SK-N-SH treated with all-trans-retinoic acid at 6 μM for 48 hours (cell line): ENCODE measurements at regions not wholly inside any gene's neighbourhood (a gene's known extent, or its start where the extent isn't known, plus 50 kb on each side); places are given as distances from the start of the nearest gene placed in this dataset.

Experiments used
- ATAC-seq: fragments of 200-7000 bp; cut with Tn5 transposase; 3 replicates; pipeline ENCODE4 v1.9.1; 2020; ENCODE audit warnings: mild to moderate bottlenecking, moderate library complexity
- BACH2 ChIP-seq: fragments of 250-450 bp; sonication (Bioruptor Pico); IDR thresholded peaks from 2 replicates; pipeline ENCODE4 v1.9.0; 2021; ENCODE audit warnings: mild to moderate bottlenecking, borderline replicate concordance
- CSDC2 ChIP-seq: fragments of 250-450 bp; sonication (Bioruptor Pico); IDR thresholded peaks from 2 replicates; pipeline ENCODE4 v1.5.0; 2020; ENCODE audit warnings: mild to moderate bottlenecking, moderate library complexity
- ESRRG ChIP-seq: fragments of 250-450 bp; sonication (Bioruptor Pico); IDR thresholded peaks from 2 replicates; pipeline ENCODE4 v1.6.1; 2021; ENCODE audit warnings: mild to moderate bottlenecking
- GLIS3 ChIP-seq: fragments of 250-450 bp; sonication (Bioruptor Pico); IDR thresholded peaks from 2 replicates; pipeline ENCODE4 v1.5.0; 2020; ENCODE audit warnings: mild to moderate bottlenecking, moderate library complexity
- PPARA ChIP-seq: fragments of 250-450 bp; sonication (Bioruptor Pico); IDR thresholded peaks from 2 replicates; pipeline ENCODE4 v1.5.0; 2020; ENCODE audit warnings: mild to moderate bottlenecking, borderline replicate concordance
- SNAI2 ChIP-seq: fragments of 250-450 bp; sonication (Bioruptor Pico); IDR thresholded peaks from 2 replicates; pipeline ENCODE4 v1.5.0; 2020; ENCODE audit warnings: mild to moderate bottlenecking, moderate library complexity
- TCF4 ChIP-seq: fragments of 250-450 bp; sonication (Bioruptor Pico); IDR thresholded peaks from 2 replicates; pipeline ENCODE4 v1.8.0; 2021; ENCODE audit warnings: mild to moderate bottlenecking, moderate library complexity, borderline replicate concordance
- TOX ChIP-seq: fragments of 250-450 bp; sonication (Bioruptor Pico); IDR thresholded peaks from 2 replicates; pipeline ENCODE4 v1.8.0; 2021; ENCODE audit warnings: mild to moderate bottlenecking, moderate library complexity, borderline replicate concordance
- ZFP3 ChIP-seq: fragments of 250-450 bp; sonication (Bioruptor Pico); IDR thresholded peaks from 2 replicates; pipeline ENCODE4 v1.5.0; 2020; ENCODE audit warnings: mild to moderate bottlenecking, moderate library complexity
- ZFP30 ChIP-seq: fragments of 450-650 bp; formaldehyde crosslinking; IDR thresholded peaks from 2 replicates; pipeline ENCODE4 v1.5.0; 2022; ENCODE audit warnings: mild to moderate bottlenecking, moderate library complexity
- ZNF565 ChIP-seq: fragments of 450-650 bp; formaldehyde crosslinking; conservative IDR thresholded peaks from 2 replicates; pipeline ENCODE4 v1.5.0; 2020; ENCODE audit warnings: low read depth, mild to moderate bottlenecking, moderate library complexity
- ZNF70 ChIP-seq: fragments of 450-650 bp; formaldehyde crosslinking; IDR thresholded peaks from 2 replicates; pipeline ENCODE4 v1.5.0; 2020; ENCODE audit warnings: mild to moderate bottlenecking, moderate library complexity
- ZNF8 ChIP-seq: fragments of 450-650 bp; formaldehyde crosslinking; IDR thresholded peaks from 2 replicates; pipeline ENCODE4 v1.5.0; 2020; ENCODE audit warnings: mild to moderate bottlenecking, moderate library complexity
- TF ChIP-seq, protein P1 (sequence below): fragments of 250-450 bp; sonication (Bioruptor Pico); IDR thresholded peaks from 2 replicates; pipeline ENCODE4 v1.5.0; 2020; ENCODE audit warnings: mild to moderate bottlenecking, moderate library complexity
- TF ChIP-seq, protein P2 (sequence below): fragments of 250-450 bp; sonication (Bioruptor Pico); IDR thresholded peaks from 2 replicates; pipeline ENCODE4 v1.5.1; 2020; ENCODE audit warnings: low read depth, mild to moderate bottlenecking, moderate library complexity
- TF ChIP-seq, protein P3 (sequence below): fragments of 250-450 bp; sonication (Bioruptor Pico); IDR thresholded peaks from 2 replicates; pipeline ENCODE4 v1.8.0; 2021; ENCODE audit warnings: low read depth, mild to moderate bottlenecking, moderate library complexity, borderline replicate concordance
- TF ChIP-seq, protein P4 (sequence below): fragments of 250-450 bp; sonication (Bioruptor Pico); IDR thresholded peaks from 2 replicates; pipeline ENCODE4 v1.8.0; 2020; ENCODE audit warnings: mild to moderate bottlenecking, moderate library complexity, borderline replicate concordance

DNA sequence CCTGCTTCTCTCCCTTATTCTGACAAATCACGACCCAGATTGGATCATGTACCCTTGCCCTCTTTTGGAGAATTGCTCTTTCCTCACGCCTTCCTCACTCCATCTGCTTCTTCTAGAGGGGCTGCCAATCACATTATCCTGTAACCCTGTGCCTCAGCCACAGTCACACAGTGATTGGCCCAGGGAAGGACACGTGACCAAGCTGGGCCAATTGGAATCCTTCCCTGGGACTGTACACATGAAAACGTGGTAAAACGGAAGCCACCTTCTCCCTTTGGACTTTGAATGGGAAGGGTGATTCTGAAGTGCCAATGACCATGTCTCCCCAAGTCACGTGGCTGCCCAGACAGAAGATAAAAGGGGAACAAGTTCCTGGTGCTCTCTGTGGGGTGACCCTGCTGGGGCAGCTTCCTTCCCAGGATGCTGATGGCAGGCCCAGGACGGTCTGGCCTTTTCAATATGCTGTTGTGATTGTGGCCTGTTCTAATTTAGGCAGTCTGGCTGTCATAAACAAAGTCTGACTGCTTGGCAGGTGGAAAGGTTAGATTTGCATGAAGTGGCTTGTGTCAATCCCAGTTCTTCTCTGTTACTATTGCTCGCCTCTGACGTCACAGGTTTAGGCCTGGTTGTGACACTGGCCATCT, 92.9 kb downstream of the UBIAD1 start:
- ATAC-seq = no peak
- TF ChIP-seq ZNF8 (CRISPR knock-in tag) = no peak
- no peak for TF ChIP-seq SNAI2
- TF ChIP-seq, protein P1, sequence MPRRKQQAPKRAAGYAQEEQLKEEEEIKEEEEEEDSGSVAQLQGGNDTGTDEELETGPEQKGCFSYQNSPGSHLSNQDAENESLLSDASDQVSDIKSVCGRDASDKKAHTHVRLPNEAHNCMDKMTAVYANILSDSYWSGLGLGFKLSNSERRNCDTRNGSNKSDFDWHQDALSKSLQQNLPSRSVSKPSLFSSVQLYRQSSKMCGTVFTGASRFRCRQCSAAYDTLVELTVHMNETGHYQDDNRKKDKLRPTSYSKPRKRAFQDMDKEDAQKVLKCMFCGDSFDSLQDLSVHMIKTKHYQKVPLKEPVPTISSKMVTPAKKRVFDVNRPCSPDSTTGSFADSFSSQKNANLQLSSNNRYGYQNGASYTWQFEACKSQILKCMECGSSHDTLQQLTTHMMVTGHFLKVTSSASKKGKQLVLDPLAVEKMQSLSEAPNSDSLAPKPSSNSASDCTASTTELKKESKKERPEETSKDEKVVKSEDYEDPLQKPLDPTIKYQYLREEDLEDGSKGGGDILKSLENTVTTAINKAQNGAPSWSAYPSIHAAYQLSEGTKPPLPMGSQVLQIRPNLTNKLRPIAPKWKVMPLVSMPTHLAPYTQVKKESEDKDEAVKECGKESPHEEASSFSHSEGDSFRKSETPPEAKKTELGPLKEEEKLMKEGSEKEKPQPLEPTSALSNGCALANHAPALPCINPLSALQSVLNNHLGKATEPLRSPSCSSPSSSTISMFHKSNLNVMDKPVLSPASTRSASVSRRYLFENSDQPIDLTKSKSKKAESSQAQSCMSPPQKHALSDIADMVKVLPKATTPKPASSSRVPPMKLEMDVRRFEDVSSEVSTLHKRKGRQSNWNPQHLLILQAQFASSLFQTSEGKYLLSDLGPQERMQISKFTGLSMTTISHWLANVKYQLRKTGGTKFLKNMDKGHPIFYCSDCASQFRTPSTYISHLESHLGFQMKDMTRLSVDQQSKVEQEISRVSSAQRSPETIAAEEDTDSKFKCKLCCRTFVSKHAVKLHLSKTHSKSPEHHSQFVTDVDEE (CRISPR knock-in tag) = no peak
- TF ChIP-seq ZFP3 = no peak
- TF ChIP-seq, protein P2, sequence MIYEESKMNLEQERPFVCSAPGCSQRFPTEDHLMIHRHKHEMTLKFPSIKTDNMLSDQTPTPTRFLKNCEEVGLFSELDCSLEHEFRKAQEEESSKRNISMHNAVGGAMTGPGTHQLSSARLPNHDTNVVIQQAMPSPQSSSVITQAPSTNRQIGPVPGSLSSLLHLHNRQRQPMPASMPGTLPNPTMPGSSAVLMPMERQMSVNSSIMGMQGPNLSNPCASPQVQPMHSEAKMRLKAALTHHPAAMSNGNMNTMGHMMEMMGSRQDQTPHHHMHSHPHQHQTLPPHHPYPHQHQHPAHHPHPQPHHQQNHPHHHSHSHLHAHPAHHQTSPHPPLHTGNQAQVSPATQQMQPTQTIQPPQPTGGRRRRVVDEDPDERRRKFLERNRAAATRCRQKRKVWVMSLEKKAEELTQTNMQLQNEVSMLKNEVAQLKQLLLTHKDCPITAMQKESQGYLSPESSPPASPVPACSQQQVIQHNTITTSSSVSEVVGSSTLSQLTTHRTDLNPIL = no peak

DNA sequence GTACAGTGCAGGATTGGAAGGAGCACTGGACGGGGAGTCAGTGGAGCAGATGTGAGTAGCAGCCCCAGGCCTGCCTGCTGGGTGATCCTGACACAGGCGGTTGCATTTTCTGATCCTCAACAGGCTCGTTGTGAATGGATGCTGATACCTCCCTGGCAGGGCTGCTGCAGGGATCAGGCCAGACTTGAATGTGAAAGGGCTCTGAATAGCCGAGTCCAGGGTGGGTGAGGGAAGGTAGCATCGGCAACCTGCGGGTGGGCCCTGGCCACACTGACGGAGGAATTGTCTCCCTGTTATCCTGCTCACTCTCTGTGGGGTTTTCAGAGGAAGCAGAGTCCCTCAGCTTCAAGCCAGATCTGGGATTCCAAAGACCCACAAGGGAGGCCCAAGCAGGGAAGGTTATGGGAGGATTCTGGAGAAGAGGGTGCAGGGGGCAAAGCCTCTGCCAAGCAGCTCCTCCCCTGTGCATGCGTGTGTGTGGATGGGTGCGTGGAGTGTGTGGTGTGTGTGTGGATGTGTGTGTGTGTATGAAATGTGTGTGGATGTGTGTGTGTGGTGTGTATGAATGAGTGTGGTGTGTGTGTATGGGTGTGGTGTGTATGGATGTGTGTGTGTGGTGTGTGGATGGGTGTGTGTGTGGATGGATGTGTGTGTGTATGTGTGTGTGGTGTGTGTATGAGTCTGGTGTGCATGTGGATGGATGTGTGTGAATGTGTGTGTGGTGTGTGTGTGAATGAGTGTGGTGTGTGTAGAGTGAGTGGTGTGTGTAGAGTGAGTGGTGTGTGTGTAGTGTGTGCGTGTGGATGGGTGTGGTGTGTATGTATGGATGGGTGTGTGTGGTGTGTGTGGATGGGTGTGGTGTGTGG, 100.3 kb downstream of the UBIAD1 start:
- TF ChIP-seq ZNF70 (CRISPR knock-in tag) = no peak
- no peak for TF ChIP-seq ZFP3
- TF ChIP-seq ZNF565 (CRISPR knock-in tag) = no peak
- TF ChIP-seq, protein P2 = no peak
- TF ChIP-seq, protein P3, sequence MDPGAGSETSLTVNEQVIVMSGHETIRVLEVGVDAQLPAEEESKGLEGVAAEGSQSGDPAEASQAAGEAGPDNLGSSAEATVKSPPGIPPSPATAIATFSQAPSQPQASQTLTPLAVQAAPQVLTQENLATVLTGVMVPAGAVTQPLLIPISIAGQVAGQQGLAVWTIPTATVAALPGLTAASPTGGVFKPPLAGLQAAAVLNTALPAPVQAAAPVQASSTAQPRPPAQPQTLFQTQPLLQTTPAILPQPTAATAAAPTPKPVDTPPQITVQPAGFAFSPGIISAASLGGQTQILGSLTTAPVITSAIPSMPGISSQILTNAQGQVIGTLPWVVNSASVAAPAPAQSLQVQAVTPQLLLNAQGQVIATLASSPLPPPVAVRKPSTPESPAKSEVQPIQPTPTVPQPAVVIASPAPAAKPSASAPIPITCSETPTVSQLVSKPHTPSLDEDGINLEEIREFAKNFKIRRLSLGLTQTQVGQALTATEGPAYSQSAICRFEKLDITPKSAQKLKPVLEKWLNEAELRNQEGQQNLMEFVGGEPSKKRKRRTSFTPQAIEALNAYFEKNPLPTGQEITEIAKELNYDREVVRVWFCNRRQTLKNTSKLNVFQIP = no peak
- TF ChIP-seq ZNF8 (CRISPR knock-in tag) = no peak
- TF ChIP-seq, protein P4, sequence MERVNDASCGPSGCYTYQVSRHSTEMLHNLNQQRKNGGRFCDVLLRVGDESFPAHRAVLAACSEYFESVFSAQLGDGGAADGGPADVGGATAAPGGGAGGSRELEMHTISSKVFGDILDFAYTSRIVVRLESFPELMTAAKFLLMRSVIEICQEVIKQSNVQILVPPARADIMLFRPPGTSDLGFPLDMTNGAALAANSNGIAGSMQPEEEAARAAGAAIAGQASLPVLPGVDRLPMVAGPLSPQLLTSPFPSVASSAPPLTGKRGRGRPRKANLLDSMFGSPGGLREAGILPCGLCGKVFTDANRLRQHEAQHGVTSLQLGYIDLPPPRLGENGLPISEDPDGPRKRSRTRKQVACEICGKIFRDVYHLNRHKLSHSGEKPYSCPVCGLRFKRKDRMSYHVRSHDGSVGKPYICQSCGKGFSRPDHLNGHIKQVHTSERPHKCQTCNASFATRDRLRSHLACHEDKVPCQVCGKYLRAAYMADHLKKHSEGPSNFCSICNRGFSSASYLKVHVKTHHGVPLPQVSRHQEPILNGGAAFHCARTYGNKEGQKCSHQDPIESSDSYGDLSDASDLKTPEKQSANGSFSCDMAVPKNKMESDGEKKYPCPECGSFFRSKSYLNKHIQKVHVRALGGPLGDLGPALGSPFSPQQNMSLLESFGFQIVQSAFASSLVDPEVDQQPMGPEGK = no peak
- no peak for TF ChIP-seq ZFP30 (CRISPR knock-in tag)
- TF ChIP-seq PPARA (CRISPR knock-in tag) = no peak
- TF ChIP-seq SNAI2 = no peak
- no peak for TF ChIP-seq GLIS3 (CRISPR knock-in tag)
- no peak for TF ChIP-seq CSDC2
- TF ChIP-seq ESRRG (CRISPR knock-in tag) = no peak
- TF ChIP-seq BACH2 = no peak
- TF ChIP-seq, all 23 proteins: peak for 0
- ATAC-seq = no peak

DNA sequence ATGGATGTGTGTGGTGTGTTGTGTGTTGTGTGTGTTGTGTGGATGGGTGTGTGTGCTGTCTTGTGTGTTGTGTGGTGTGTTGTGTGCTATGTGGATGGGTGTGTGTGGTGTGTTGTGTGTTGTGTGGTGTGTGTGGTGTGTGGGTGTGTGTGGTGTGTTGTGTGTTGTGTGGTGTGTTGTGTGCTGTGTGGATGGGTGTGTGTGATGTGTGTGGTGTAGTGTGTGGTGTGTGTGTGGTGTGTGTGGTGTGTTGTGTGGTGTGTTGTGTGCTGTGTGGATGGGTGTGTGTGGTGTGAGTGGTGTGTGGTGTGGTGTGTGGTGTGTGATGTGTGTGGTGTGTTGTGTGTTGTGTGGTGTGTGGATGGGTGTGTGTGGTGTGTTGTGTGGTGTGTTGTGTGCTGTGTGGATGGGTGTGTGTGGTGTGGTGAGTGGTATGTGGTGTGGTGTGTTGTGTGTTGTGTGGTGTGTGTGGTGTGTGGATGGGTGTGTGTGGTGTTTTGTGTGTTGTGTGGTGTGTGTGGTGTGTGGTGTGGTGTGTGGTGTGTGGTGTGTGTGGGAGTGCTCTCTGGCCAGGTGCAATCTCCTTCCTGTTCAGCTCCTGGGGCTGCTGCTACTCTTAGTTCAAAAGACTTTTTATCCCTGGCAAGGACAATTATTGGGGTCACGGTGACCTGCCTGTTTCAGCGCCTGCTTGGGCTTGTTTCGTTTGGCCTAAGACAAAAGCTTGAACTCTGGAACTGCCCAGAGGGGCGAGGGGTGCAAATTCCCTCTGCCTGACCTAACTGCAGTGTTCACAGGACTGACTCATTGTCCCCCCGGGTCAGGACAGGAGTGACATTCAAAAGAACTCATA, 101.1 kb downstream of the UBIAD1 start:
- TF ChIP-seq TCF4 (CRISPR knock-in tag) (no peak), TOX (CRISPR knock-in tag) (no peak), SNAI2 (no peak)
- TF ChIP-seq, protein P4 = no peak
- TF ChIP-seq, protein P1 (CRISPR knock-in tag) = no peak
- ATAC-seq = no peak
